Heart left ventricle (tissue), 13 donors: ENCODE measurements at regions not wholly inside any gene's neighbourhood (a gene's known extent, or its start where the extent isn't known, plus 50 kb on each side); places are given as distances from the start of the nearest gene placed in this dataset.

Experiments used
- POLR2A ChIP-seq, 2 donors: fragments of 450-650 bp; IDR thresholded peaks; one replicate each; pipeline ENCODE4 v1.6.1; 2017; ENCODE audit warnings: antibody characterized with exemption in 2 of 2, mild to moderate bottlenecking in 2 of 2, moderate library complexity in 2 of 2
- TF ChIP-seq, protein P1 (sequence below), 12 donors: fragments of 200-600 bp; sonication (generic) in 4 of 12; IDR thresholded peaks; one replicate each; pipeline versions ENCODE4 v1.5.0 to v1.8.0; 2018 to 2022; ENCODE audit warnings: antibody characterized with exemption in 12 of 12, mild to moderate bottlenecking in 5 of 12
- donor health status: ischemic (EF 13 %, LVEDD 7.1; RV severe dilation, severe dysfunction).
- donor health status: DM: no; HTN: yes; CAD: no.
- donor health status: DM: no; HTN: no; CAD: no.
- donor health status: ischemic (EF 25% LVEDD 6.9; RV normal size, moderate dysfunction).
- donor health status: ischemic (EF 25% LVEDD 5.7; RV mildly dilated, moderate dysfunction).
- donor health status: ischemic (EF 35%, LVEDD 5.7; RV mildly dilated, moderate dysfunction).
- donor health status: nonischemic (EF 11% LVEDD 7.7; RV severe dilation, severe dysfunction).
- donor health status: DM: yes; HTN: yes; CAD: no.
- donor health status: PGD.
- donor health status: ischemic (EF 29% LVEDD 5.4; RV normal size, mild dysfunction).
- donor health status: nonischemic (EF 23%, LVEDD 6.1; RV moderate dilation, normal function).

DNA sequence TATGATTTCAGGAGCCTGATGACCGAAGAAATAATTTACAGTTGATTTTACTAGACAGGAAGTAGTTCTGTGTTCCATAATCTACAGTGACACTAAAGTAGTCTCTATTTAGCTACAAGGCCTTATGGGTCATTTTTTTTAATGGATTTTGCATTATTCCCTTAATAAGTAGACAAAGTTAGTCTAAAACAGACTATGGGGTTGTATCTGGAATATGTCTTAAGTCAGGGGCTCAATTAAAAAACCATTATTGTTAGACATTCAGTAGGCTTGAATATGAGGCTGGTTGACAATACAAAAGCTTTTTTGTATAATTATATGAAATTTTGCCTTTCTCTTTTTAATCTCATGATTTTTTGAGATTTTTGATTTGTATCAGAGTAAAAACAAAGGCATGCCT is 820.0 kb upstream of the SEMA6D start:
- TF ChIP-seq, protein P1, sequence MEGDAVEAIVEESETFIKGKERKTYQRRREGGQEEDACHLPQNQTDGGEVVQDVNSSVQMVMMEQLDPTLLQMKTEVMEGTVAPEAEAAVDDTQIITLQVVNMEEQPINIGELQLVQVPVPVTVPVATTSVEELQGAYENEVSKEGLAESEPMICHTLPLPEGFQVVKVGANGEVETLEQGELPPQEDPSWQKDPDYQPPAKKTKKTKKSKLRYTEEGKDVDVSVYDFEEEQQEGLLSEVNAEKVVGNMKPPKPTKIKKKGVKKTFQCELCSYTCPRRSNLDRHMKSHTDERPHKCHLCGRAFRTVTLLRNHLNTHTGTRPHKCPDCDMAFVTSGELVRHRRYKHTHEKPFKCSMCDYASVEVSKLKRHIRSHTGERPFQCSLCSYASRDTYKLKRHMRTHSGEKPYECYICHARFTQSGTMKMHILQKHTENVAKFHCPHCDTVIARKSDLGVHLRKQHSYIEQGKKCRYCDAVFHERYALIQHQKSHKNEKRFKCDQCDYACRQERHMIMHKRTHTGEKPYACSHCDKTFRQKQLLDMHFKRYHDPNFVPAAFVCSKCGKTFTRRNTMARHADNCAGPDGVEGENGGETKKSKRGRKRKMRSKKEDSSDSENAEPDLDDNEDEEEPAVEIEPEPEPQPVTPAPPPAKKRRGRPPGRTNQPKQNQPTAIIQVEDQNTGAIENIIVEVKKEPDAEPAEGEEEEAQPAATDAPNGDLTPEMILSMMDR (IDR thresholded peaks at IDR 0.05) = no peak
- TF ChIP-seq POLR2A (IDR thresholded peaks at IDR 0.05) = no peak
